GM23338 (cell line): ENCODE measurements at regions not wholly inside any gene's neighbourhood (a gene's known extent, or its start where the extent isn't known, plus 50 kb on each side); places are given as distances from the start of the nearest gene placed in this dataset.

Experiments used
- ATAC-seq: fragments of 200-7000 bp; cut with Tn5 transposase; 3 replicates; pipeline ENCODE4 v1.9.1; 2020
- DNase-seq: peaks from one replicate; pipeline ENCODE4 v3.0.0-alpha.2; 2015; ENCODE audit warnings: low spot score
- H2AFZ ChIP-seq: fragments of 200-600 bp; sonication (generic); 2 replicates; pipeline ENCODE4 v1.8.0; 2016; ENCODE audit warnings: antibody characterized with exemption, mild to moderate bottlenecking, moderate library complexity
- H3F3A ChIP-seq: fragments of 200-600 bp; sonication (generic); replicated peaks from 2 replicates; pipeline ENCODE4 v1.8.0; 2017; ENCODE audit warnings: antibody characterized with exemption, mixed run types, low read depth
- H3K27ac ChIP-seq: fragments of 200-600 bp; sonication (generic); 2 replicates; pipeline ENCODE4 v1.6.1; 2016; ENCODE audit warnings: low read depth
- H3K27me3 ChIP-seq: fragments of 200-600 bp; sonication (generic); 2 replicates; pipeline ENCODE4 v1.8.0; 2016; ENCODE audit warnings: mild to moderate bottlenecking, mixed run types, moderate library complexity; ENCODE audit not compliant: insufficient read depth
- H3K36me3 ChIP-seq: fragments of 200-600 bp; sonication (generic); 2 replicates; pipeline ENCODE4 v1.8.0; 2016; ENCODE audit warnings: mild to moderate bottlenecking; ENCODE audit not compliant: insufficient read depth
- H3K4me1 ChIP-seq: fragments of 200-600 bp; sonication (generic); 2 replicates; pipeline ENCODE4 v1.8.0; 2016; ENCODE audit warnings: mild to moderate bottlenecking, moderate library complexity; ENCODE audit not compliant: insufficient read depth
- H3K4me2 ChIP-seq: fragments of 200-600 bp; sonication (generic); 2 replicates; pipeline ENCODE4 v1.7.1; 2017; ENCODE audit warnings: mixed run types
- H3K4me3 ChIP-seq: fragments of 200-600 bp; sonication (generic); 2 replicates; pipeline ENCODE4 v1.6.1; 2016; ENCODE audit warnings: mixed run types
- H3K79me2 ChIP-seq: fragments of 200-600 bp; sonication (generic); replicated peaks from 2 replicates; pipeline ENCODE4 v1.8.0; 2017; ENCODE audit warnings: mild to moderate bottlenecking; ENCODE audit not compliant: insufficient read depth
- H3K9me2 ChIP-seq: fragments of 200-600 bp; sonication (generic); 2 replicates; pipeline ENCODE4 v1.8.0; 2017; ENCODE audit not compliant: insufficient read depth
- H4K20me1 ChIP-seq: fragments of 200-600 bp; sonication (generic); replicated peaks from 2 replicates; pipeline ENCODE4 v1.8.0; 2017; ENCODE audit warnings: mild to moderate bottlenecking; ENCODE audit not compliant: insufficient read depth
- H3K27ac Mint-ChIP-seq: 2 replicates; pipeline ENCODE4 v1.8.0; 2020; ENCODE audit warnings: inconsistent platforms, mild to moderate bottlenecking, moderate library complexity, mixed read lengths
- H3K27me3 Mint-ChIP-seq: 3 replicates; pipeline ENCODE4 v1.8.0; 2022; ENCODE audit warnings: low read depth, mild to moderate bottlenecking, moderate library complexity, mixed read lengths, inconsistent platforms; ENCODE audit not compliant: insufficient read depth, poor library complexity
- H3K36me3 Mint-ChIP-seq: 3 replicates; pipeline ENCODE4 v1.8.0; 2021; ENCODE audit warnings: low read depth, mild to moderate bottlenecking, inconsistent platforms, moderate library complexity, mixed read lengths
- H3K4me1 Mint-ChIP-seq: 3 replicates; pipeline ENCODE4 v1.8.0; 2020; ENCODE audit warnings: mild to moderate bottlenecking, inconsistent platforms, mixed read lengths
- H3K4me3 Mint-ChIP-seq: 3 replicates; pipeline ENCODE4 v1.8.0; 2021; ENCODE audit warnings: moderate library complexity, mild to moderate bottlenecking, inconsistent platforms, mixed read lengths
- H3K9me3 Mint-ChIP-seq: 3 replicates; pipeline ENCODE4 v1.8.0; 2020; ENCODE audit warnings: moderate library complexity, mild to moderate bottlenecking, inconsistent platforms, mixed read lengths
- CREB1 ChIP-seq: fragments of 250-450 bp; sonication (Bioruptor Pico); IDR thresholded peaks from 2 replicates; pipeline ENCODE4 v1.5.0; 2020; ENCODE audit warnings: low read depth, mild to moderate bottlenecking, moderate library complexity
- CTCF ChIP-seq, 2 experiments: fragments of 200-600 bp in 1 of 2; sonication (generic) in 1 of 2; conservative IDR thresholded peaks; 2 replicates each; pipeline versions ENCODE4 v1.5.1 to v1.6.1; 2016 to 2017; ENCODE audit warnings: antibody characterized with exemption in 2 of 2, low read depth in 2 of 2, mild to moderate bottlenecking in 2 of 2, moderate library complexity in 1 of 2
- ETS1 ChIP-seq: IDR thresholded peaks from 2 replicates; pipeline ENCODE4 v1.6.1; 2016; ENCODE audit warnings: antibody characterized with exemption
- EZH2 ChIP-seq: fragments of 200-600 bp; sonication (generic); IDR thresholded peaks from one replicate; pipeline ENCODE4 v1.8.0; 2017; ENCODE audit warnings: antibody characterized with exemption, mild to moderate bottlenecking, low read depth; ENCODE audit not compliant: unreplicated experiment
- EZH2phosphoT487 ChIP-seq: fragments of 200-600 bp; sonication (generic); IDR thresholded peaks from one replicate; pipeline ENCODE4 v1.8.1; 2018; ENCODE audit warnings: antibody characterized with exemption; ENCODE audit not compliant: unreplicated experiment
- JUNB ChIP-seq: IDR thresholded peaks from one replicate; pipeline ENCODE4 v1.6.1; 2016; ENCODE audit warnings: antibody characterized with exemption; ENCODE audit not compliant: unreplicated experiment
- STAT1 ChIP-seq: IDR thresholded peaks from one replicate; pipeline ENCODE4 v1.6.1; 2016; ENCODE audit warnings: antibody characterized with exemption; ENCODE audit not compliant: unreplicated experiment
- ZNF114 ChIP-seq: fragments of 250-450 bp; sonication (Bioruptor Pico); IDR thresholded peaks from 2 replicates; pipeline ENCODE4 v1.5.0; 2020; ENCODE audit warnings: mild to moderate bottlenecking, moderate library complexity
- TF ChIP-seq, protein P1 (sequence below): fragments of 250-450 bp; sonication (Bioruptor Pico); IDR thresholded peaks from 2 replicates; pipeline ENCODE4 v1.5.0; 2020; ENCODE audit warnings: mild to moderate bottlenecking, moderate library complexity
- TF ChIP-seq, protein P2 (sequence below): IDR thresholded peaks from one replicate; pipeline ENCODE4 v1.6.1; 2018; ENCODE audit warnings: antibody characterized with exemption; ENCODE audit not compliant: unreplicated experiment

GRCh38 chr20:40766790-40767614 is 78.0 kb upstream of the MAFB start (continued):
- TF ChIP-seq, protein P1, sequence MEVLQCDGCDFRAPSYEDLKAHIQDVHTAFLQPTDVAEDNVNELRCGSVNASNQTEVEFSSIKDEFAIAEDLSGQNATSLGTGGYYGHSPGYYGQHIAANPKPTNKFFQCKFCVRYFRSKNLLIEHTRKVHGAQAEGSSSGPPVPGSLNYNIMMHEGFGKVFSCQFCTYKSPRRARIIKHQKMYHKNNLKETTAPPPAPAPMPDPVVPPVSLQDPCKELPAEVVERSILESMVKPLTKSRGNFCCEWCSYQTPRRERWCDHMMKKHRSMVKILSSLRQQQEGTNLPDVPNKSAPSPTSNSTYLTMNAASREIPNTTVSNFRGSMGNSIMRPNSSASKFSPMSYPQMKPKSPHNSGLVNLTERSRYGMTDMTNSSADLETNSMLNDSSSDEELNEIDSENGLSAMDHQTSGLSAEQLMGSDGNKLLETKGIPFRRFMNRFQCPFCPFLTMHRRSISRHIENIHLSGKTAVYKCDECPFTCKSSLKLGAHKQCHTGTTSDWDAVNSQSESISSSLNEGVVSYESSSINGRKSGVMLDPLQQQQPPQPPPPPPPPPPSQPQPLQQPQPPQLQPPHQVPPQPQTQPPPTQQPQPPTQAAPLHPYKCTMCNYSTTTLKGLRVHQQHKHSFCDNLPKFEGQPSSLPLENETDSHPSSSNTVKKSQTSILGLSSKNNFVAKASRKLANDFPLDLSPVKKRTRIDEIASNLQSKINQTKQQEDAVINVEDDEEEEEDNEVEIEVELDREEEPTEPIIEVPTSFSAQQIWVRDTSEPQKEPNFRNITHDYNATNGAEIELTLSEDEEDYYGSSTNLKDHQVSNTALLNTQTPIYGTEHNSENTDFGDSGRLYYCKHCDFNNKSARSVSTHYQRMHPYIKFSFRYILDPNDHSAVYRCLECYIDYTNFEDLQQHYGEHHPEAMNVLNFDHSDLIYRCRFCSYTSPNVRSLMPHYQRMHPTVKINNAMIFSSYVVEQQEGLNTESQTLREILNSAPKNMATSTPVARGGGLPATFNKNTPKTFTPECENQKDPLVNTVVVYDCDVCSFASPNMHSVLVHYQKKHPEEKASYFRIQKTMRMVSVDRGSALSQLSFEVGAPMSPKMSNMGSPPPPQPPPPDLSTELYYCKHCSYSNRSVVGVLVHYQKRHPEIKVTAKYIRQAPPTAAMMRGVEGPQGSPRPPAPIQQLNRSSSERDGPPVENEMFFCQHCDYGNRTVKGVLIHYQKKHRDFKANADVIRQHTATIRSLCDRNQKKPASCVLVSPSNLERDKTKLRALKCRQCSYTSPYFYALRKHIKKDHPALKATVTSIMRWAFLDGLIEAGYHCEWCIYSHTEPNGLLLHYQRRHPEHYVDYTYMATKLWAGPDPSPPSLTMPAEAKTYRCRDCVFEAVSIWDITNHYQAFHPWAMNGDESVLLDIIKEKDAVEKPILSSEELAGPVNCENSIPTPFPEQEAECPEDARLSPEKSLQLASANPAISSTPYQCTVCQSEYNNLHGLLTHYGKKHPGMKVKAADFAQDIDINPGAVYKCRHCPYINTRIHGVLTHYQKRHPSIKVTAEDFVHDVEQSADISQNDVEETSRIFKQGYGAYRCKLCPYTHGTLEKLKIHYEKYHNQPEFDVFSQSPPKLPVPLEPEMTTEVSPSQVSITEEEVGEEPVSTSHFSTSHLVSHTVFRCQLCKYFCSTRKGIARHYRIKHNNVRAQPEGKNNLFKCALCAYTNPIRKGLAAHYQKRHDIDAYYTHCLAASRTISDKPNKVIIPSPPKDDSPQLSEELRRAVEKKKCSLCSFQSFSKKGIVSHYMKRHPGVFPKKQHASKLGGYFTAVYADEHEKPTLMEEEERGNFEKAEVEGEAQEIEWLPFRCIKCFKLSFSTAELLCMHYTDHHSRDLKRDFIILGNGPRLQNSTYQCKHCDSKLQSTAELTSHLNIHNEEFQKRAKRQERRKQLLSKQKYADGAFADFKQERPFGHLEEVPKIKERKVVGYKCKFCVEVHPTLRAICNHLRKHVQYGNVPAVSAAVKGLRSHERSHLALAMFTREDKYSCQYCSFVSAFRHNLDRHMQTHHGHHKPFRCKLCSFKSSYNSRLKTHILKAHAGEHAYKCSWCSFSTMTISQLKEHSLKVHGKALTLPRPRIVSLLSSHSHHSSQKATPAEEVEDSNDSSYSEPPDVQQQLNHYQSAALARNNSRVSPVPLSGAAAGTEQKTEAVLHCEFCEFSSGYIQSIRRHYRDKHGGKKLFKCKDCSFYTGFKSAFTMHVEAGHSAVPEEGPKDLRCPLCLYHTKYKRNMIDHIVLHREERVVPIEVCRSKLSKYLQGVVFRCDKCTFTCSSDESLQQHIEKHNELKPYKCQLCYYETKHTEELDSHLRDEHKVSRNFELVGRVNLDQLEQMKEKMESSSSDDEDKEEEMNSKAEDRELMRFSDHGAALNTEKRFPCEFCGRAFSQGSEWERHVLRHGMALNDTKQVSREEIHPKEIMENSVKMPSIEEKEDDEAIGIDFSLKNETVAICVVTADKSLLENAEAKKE (CRISPR knock-in tag), result no peak
- no peak for TF ChIP-seq ETS1
- TF ChIP-seq EZH2phosphoT487, result no peak
- no peak for TF ChIP-seq JUNB
- no peak for TF ChIP-seq ZNF114

- no peaks in the 10 kb centered on the region for H3K36me3 Mint-ChIP-seq
- Histone ChIP-seq H3K4me3 (no peak overlapping the region), H3K79me2 (no peaks in the 10 kb centered on the region), H3K4me1 (peaks cover 23% of the 10 kb centered on the region), H3K4me2 (no peak overlapping the region), H3K27me3 (no peaks in the 10 kb centered on the region), H3K27ac (no peak overlapping the region), H3F3A (no peaks in the 10 kb centered on the region), H3K36me3 (no peaks in the 10 kb centered on the region), H2AFZ (peak overlapping the region; percentile 33; the same call in 1 of the 2 replicates), H4K20me1 (no peaks in the 10 kb centered on the region), H3K9me2 (no peaks in the 10 kb centered on the region)
- H3K4me1 Mint-ChIP-seq, result peaks cover 22% of the 10 kb centered on the region
- no peak overlapping the region for H3K4me3 Mint-ChIP-seq
- DNase-seq (no peak), ATAC-seq (no peak)
- no peaks in the 10 kb centered on the region for H3K9me3 Mint-ChIP-seq
- no peak overlapping the region for H3K27ac Mint-ChIP-seq
- peaks cover 4% of the 10 kb centered on the region for H3K27me3 Mint-ChIP-seq
- TF ChIP-seq, protein P2, sequence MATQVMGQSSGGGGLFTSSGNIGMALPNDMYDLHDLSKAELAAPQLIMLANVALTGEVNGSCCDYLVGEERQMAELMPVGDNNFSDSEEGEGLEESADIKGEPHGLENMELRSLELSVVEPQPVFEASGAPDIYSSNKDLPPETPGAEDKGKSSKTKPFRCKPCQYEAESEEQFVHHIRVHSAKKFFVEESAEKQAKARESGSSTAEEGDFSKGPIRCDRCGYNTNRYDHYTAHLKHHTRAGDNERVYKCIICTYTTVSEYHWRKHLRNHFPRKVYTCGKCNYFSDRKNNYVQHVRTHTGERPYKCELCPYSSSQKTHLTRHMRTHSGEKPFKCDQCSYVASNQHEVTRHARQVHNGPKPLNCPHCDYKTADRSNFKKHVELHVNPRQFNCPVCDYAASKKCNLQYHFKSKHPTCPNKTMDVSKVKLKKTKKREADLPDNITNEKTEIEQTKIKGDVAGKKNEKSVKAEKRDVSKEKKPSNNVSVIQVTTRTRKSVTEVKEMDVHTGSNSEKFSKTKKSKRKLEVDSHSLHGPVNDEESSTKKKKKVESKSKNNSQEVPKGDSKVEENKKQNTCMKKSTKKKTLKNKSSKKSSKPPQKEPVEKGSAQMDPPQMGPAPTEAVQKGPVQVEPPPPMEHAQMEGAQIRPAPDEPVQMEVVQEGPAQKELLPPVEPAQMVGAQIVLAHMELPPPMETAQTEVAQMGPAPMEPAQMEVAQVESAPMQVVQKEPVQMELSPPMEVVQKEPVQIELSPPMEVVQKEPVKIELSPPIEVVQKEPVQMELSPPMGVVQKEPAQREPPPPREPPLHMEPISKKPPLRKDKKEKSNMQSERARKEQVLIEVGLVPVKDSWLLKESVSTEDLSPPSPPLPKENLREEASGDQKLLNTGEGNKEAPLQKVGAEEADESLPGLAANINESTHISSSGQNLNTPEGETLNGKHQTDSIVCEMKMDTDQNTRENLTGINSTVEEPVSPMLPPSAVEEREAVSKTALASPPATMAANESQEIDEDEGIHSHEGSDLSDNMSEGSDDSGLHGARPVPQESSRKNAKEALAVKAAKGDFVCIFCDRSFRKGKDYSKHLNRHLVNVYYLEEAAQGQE, result no peak
- TF ChIP-seq ZNF114 (no peak), CTCF (conservative IDR thresholded peaks at IDR 0.05; ENCODE audit: low read depth in 2 of 2) (no peak), JUNB (no peak), CREB1 (CRISPR knock-in tag) (no peak), STAT1 (no peak), ETS1 (no peak), EZH2 (no peak)
These were observed 78.5 kb upstream of the MAFB start for GRCh38 chr20:40767615-40767924.
